GM20431 (cell line): ENCODE measurements at regions not wholly inside any gene's neighbourhood (a gene's known extent, or its start where the extent isn't known, plus 50 kb on each side); places are given as distances from the start of the nearest gene placed in this dataset.

Experiments used
- in situ Hi-C: fragments of 300-500 bp; cut with MseI, MboI; formaldehyde crosslinking; loops from one replicate; pipeline ENCODE4 v1.15.0; 2020; ENCODE audit warnings: low sequenced_read_pairs; ENCODE audit not compliant: unreplicated experiment

DNA sequence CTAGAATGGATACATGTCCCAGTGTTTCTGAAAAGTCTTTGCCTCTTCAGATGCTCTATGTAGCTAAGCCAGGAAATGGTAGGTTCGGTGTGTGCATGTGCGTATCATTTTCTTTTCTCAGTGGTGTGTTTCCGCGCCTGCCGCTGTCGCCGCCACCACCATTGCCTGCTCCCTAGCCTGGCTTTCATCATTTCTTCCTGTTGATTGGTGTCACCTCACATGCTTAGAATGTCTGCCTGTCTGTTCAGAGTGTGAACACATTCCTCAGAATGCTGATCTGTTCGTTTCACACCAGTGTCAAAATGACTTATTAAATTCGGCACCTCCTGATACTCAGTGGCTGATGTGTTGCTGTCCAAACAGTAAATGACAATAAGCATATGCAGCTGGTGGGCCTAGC is 255.2 kb upstream of the SPRED2 start:
- in situ Hi-C loops = no loop called here

DNA sequence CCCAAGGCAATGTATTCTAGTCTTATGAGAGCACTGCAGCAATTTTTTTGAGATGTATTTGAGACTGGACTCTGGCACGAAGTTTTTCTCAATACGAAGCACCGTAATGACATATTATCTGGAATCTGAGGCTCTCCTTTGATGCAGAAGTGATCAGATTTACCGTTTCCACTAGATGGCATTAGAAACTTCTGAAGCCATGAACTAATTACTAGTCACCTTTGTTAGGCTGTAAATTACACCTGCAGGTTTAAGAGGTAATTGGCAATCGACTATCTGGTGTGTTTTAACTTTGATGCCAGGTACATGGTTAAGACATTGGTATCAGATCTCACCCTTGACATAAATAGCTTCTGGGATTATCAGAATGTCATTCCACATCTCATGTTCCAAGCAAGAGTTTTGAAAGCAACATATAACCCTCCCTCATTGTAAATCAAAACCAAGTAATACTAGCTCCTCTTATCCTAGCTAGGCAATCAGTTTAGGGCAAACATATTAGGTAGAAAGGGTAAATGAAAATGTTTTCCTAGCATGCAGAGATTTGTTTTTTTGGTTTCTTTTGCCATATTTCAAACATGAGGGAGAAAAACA is 254.6 kb upstream of the SPRED2 start:
- in situ Hi-C loops = no loop called here

DNA sequence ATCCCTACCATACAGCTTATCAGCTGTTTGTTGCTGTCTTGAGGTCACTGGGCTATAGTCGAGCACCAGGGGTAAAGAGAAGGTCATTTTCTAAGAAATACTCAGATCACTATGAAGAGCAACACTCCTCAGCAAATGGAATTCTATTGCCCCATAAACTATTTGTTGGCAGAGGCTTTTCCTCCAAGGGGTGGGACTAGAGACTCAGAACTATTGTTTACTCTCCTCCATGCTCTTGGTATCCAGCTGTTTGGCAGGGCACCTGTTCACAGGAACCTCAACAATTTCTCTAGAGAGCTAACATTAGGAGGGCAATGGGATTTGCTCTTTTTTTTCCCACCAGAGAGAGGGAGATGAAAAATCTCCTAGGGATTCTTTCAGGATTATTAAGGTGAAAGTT is 249.1 kb upstream of the SPRED2 start:
- in situ Hi-C loops = no loop called here

DNA sequence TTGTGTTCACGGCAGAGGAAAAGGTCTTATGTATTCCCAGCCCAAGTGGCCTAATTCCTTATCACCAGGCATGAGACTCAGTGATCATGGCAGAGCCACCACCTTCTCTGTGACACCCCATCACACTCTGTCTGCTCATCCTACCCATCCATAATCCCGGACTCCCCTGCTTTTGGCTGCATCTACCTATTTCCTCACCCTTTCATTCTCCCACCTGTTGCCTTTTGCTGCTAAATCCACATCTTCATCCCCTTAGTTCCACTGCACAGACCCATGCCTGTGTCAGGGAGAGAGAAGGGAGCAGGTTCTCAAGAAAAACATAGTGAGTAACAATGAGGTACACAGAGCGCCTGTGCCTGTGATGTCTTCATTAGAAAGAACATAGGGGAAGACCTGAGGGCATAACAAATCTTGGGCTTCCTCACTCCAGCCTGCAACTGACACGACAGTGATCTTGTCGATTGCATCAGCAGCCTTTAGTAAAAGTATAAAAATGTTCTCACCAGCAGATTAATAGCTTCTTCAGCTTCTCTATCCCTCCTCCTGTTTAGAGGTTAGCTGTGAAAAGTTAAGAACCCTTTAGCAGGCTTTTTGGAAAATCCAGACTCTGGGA is 246.5 kb upstream of the SPRED2 start:
- in situ Hi-C loops = no loop called here

DNA sequence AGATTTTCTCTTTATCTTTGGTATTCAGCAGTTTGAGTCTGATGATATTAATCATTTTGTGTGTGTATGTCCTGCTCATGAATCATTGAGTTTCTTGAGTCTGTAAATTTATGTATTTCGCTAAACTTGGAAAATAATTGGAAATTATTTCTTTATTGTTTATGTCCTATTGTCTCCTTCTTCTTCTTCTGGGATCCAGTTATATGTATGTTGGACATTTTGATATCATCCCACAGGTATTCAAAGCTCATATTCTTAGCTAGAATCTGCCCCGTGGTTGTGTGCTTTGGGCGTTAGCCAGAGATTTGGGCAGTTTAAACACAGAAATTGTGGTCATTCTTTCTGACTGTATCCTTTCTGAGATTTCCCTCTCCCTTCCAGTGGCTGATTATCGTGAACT is 243.0 kb upstream of the SPRED2 start:
- in situ Hi-C loops = no loop called here

DNA sequence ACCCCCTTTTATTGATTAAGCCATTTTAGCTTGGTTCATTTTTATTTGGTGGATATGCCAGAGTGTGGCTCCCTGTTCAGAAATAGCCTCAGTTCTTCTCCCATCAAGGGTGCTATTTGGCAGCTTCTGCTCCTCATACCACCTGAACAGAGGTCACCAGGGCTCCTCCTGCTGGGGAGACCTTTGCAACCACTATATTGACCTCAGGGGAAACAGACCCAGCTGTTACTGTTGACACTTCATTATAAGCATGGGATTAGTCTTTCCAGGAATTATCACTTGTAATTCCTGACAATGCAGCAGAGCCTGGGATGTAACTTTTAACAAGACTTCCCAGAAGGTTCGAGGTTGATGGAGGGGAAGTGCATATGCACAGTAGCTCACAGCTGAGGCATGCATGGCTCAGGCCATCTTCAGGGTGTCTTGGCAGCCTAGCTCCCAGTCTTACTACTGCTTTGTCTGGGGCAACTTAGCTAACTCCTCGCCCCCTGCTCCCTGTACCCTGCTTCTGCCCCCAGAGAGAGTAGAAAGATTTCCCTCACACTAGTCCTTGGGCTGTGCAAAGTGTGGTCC is 239.4 kb upstream of the SPRED2 start:
- in situ Hi-C loops = no loop called here

DNA sequence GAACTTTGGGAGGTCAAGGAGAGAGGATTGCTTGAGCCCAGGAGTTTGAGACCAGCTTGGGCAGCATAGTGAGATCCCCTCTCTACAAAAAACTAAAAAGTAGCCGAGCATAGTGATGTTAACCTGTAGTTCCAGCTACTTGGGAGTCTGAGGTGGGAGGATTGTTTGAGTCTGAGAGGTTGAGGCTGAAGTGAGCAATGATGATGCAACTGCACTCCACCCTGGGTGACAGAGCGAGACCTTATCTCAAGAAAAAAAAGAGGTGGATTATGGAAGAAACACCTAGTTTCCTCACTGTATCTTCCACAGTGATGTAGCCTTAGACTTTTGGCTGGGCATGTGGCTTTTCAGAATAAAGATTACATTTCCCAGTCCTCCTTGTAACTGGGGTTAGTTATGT is 237.2 kb upstream of the SPRED2 start:
- in situ Hi-C loops = no loop called here

DNA sequence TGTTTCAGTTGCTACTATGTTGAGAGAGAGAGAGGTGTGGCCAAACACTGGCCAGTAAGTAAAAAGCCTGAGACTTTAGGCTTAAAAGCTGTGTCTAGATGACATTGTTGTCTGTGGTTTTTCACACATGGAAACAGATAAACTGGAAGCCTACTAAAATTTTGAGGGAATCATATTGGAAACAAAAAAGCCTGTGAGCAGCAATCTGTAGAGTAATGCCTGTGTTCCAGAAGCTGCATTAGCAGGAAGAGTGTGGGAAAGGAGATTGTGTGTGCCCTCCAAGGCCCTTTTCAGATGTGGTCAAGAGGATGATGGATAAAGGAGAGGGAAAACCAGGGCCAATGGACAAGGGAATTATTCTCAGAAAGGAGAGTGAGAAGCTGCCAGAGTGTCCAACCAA is 236.3 kb upstream of the SPRED2 start:
- in situ Hi-C loops = no loop called here

DNA sequence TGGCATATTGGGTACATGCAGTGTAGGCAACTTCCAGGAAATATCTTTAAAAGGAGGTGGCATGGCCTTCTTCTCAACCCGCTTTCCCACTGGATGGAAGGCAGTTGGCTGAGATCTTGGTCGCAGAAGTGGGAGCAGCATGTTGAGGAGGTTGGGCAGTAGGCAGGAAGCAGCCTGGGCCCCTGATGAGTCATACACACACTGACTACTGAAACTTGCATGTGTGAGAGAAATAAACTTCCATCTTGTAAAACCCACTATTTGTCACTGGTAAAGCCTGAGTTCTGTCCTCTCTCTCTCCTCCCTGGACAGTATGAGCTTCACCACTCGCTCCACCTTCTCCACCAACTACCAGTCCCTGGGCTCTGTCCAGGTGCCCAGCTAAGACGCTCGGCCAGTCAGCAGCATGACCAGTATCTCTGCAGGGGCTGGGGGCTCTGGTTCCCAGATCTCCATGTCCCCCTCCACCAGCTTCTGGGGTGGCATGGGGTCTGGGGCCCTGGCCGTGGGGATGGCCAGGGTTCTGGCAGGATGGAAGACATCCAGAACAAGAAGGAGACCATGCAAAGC is 233.8 kb upstream of the SPRED2 start:
- in situ Hi-C loops = no loop called here

DNA sequence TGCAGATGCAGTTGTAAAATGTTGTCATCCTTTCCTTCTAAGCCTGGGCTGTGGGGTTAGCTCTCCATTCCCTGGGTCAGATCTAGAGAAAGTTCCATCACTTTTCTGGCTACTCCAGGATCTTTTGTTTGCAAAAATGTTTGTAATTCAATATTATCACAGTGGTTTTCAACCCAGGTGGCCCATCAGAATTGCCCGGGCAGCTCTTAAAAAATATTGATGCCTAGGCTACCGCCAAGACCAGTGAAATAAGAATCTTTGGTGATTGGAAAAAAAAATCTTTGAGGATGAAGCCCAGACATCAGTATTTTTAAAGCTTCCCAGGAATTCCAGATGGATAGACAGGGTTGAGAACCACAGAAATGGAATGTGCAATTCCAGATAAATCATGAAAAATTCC is 232.5 kb upstream of the SPRED2 start:
- in situ Hi-C loops = no loop called here

DNA sequence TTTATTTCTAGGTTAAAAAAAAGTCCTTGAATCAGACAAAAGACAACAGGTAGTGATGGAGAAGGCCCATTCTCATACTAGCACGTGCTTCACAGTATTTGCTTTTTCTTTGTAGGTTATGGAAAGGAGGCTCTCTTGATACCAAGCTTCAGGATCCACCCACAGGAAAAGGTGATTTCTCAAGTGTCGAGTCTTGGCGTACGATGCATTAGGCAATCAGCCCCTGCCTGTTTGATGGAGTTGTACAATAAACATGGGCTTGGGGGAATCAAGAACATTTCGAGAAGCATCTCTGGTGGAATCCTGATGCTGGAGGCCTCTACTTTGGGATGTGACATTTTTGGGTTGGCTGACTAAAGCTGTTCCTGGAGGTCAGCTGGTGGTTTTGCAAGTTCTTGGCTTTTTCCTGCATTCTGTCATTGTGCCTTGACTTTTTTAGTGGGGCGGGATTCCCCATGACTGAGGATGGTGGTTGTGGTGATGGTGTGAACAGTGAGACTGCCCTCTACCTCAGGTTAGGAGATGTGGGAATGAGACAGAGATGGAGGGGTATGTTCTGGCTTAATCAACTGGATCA is 231.5 kb upstream of the SPRED2 start:
- in situ Hi-C loops = no loop called here

DNA sequence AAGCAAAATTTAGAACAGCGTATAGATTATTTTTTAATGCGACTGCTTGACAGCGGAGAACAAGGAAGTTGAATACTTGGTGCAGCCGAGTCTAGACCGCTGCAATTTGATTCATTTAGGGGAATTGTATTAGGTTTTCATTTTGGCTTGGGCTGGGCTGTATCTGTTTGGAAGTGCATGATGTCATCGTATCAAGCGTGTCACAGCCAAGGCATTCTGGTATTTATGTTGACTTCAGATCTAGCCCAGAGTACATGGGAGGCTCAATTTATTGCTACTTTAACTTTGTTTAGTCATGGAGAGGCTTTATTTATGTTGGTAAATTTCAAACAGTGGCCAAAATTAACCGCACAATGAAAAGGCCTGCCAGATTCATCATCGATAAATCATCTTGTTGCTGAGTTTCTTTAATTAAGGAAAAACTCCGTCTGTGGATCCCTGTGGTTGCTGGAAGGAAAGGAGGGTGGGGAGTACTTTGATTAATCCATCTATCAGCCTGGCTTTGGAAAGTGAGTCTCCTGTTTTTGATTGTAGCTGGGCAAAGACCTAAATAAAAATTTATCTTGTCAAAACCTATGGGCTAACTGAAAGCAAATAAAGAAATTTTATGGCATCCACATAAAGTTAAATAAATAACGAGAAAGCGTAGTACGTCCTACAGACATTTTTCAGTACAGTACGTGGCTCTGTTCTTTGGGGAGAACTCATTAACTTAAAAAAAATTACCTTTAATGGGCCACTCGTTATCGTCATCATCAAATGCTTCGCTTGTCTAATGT is 230.4 kb upstream of the SPRED2 start:
- in situ Hi-C loops = no loop called here

DNA sequence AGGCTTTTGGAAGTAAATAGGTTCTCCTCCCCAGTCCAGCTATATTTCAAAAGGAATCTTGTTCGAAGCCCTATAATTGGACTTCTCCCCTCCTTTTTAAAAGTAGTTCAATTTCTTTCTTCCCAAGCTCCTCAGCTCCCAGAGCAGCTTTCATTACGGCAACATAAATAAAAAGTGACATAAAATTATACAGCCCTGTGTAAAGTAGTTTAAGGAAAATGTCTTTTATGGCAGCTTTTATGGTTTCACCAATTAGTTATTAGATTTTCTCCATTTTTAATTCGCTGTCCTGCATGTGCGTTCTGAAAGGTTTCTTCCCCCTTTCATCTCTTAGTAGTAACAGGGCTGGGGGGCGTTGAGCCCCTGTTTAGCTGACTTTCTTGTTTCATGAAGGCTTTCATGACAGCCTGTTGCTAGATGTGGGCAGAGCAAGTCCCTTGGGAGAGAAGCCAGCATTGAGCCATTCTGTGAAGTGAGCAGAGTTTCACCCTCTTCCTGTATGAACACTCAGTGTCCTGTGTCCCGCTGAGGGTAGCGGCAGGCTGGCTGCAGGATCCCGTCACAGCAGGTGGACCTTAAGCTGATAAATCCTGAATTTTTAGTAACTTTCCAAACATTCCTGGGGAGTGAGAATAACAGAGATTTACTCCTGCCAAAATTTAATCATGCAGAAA is 229.7 kb upstream of the SPRED2 start:
- in situ Hi-C loops = no loop called here

DNA sequence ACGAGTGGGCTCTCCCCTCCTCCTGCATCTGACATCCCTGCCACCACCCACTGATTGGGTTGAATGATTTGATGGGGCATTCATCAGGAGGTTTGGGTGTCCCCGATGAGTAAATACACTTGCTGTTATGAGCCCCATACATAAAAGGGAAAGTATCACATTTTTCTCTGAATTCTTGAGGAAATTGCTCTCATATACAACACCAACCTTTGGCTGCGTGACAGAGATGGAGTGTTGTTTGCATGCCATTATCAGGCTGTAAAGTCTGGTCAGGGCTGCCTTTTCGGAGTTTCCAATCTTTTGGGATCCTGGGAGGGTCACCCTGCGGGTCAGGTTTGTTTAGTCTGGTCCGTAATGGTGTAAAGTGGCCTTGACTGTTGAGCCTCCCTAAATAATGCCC is 227.9 kb upstream of the SPRED2 start:
- in situ Hi-C loops = no loop called here

DNA sequence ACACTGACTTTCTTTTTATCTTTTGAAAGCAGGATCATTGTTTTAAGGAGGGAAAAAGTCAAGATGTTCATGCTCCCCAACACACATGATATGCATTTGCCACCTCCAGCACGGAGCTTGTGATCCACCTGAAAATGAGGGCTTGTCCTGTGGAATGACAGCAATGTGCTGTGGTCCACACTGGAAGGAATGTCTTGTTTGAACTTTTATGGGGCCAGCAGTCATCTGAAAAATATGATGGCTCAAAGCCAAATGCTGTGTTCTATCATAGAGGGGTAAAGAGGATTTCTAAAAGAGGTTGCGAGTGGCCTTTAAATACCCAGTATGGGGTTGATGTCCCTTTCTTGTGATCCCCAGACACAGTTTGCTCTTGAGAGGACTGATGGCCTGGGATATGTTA is 226.5 kb upstream of the SPRED2 start:
- in situ Hi-C loops = no loop called here

DNA sequence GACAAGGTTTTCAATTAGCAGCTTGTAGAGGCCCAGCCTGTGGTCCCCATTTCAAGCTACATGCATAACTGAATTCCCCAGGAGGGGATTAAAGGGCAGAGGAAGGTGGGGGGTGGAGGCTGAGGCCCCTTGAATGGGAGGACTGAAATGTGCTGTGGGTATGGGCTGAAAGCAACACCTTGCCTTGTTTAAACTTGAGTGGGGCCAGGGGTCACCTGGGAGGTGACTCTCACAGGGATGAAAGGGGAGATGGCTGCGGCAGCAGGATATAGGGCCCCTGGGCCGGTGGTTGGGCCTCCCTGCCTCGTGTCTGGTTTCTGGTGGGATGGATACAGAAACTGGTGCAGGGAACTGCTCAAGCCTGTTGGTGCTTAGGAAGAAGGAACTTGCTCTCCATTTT is 225.9 kb upstream of the SPRED2 start:
- in situ Hi-C loops = no loop called here

DNA sequence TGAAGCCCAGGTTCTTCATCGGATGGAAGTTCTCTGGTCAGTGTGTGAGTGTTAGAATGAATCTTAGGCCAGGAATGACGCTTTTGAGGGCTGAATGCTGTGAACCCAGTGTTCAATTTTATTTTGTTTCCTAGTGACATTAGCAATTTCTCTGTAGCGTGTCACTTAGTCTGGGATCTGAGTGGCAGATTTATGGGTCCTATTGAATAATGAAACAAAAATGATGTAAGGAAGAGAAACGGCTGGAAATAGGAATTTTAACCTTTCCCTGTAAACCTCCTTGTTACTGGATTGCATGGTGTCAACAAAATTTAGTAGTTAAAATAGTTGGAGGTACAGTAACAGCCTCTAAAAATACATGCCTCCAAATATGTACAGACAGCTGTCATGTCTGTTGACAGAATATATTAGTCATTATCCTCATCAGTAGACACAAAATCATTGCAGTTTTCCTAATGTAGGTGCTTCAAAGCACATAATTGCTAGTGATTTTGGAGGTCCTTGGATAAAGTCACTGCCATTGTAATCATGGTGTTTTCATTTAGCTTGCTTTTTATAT is 223.8 kb upstream of the SPRED2 start:
- in situ Hi-C loops = no loop called here

DNA sequence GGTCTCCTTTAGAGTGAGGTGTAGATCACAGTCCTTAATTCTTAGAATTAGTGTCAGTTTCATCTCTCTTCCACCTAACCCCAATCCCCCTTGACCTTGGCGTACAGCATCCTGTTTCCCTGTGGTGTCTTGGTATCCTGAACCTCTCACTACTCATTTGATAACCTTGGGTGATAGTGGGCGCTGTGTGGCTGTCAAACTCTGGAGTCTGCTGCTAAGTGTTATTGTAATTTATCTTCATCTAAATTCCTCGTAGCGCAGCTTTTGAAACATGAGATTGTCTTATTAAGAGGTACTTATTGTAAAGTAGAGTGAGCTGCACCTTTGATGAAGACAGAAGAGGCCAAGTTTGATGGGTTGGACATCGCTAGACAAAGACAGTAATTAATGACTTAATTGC is 222.6 kb upstream of the SPRED2 start:
- in situ Hi-C loops = no loop called here

DNA sequence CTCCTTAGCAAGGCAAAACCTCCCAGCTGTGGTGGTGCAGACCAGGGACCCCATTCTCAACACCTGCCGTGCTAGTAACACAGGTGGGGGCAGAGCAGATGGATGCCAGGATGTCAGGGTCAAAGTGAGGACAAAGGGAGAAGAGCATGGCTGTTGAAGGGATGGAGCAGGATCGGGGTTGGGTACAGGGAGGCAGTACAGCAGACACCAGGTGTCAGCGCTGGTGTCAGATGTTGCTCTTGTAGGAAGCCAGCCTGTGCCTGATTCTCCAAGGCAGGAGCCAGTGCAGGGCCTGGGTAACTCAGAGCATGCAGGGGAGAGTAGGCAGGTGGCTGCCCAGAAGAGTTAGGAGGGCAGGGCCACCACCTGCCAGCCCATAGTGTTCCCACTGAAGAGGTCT is 222.1 kb upstream of the SPRED2 start:
- in situ Hi-C loops = no loop called here

DNA sequence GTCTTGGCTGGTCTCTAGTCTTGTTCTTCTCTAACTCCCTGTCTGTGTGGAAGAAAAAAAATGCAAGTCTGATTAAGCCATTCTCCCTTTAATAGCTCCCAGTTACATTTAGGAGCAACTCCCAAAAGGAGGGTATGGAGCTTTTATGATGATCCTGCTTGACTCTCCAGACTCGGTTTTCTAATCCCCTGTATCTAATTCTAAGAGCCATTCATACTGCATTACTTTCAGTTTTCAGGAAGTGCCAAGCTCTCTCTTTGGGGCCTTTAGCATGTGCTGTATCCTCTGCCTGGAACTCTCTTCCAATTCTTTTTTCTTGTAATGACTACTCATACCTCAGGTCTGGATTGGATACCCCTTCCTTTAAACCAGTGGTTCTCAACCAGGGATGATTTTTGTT is 219.7 kb upstream of the SPRED2 start:
- in situ Hi-C loops = no loop called here
